COR-L47 (cell line): ENCODE measurements at regions not wholly inside any gene's neighbourhood (a gene's known extent, or its start where the extent isn't known, plus 50 kb on each side); places are given as distances from the start of the nearest gene placed in this dataset.
"Not testable (repeated sequence)": the region's sequence is repeated elsewhere in the genome, so short reads cannot be mapped to it uniquely, and the experiment has no call there.

Experiments
- DNase-seq: peaks from one replicate; lab custom pipeline; 2025; lab: John Stamatoyannopoulos, UW

DNA sequence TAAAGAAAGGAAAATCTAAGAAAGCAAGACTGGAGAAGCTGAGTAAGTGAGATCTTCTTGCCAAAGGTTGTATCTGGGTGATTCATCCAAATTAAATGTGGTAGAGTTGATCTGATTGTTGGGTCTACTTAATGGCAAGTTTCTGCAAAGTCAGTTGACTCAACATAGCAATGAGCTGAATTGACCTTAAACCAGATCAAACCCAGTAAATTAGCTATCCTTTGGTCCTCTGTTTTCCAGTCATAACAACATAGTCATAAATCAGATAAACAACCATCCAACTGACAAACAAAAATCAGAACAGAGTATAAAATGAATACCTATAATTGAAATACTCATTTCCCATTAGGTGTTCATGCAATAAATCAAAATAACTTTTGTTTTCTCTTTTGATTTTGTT, 142.6 kb upstream of the CFAP20DC start:
- DNase-seq = no peak

DNA sequence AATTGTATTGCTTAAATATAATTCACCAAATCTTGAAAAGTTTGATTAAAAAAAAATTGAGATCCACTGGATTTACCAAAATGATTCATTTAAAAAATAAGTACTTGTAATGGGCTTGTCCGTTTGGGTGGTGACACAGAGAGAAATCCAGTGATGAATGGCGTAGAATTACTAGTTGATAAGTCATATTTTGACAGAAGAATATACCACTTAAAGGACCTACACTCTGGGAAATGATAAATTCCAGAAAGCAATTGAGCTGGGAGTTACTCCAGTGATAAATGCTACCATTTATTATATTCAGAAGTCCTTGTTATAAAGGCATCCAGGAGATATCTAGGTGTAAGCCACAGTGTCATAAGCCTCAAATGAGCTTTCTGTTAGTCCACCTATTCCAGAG, 141.8 kb upstream of the CFAP20DC start:
- DNase-seq = no peak

DNA sequence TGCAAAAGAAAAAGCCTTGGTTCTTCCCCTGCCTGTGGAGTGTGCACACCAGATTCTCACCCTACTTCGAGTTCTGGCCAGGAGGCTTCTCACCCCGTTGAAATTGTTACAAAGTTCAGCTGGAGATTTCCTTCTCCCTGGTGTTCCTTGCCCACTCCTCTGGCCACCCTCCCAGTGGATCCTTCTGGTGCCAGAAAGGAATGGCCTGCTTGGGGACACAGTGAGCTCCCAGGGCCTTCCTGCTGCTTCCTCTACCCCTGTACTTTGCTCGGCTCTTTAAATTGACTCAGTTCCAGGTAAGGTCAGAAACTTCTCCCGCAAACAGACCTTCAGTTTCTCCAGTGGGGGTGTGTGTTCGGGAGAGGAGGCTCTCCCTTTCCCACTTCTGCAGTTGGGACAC, 140.1 kb upstream of the CFAP20DC start:
- no peak for DNase-seq

DNA sequence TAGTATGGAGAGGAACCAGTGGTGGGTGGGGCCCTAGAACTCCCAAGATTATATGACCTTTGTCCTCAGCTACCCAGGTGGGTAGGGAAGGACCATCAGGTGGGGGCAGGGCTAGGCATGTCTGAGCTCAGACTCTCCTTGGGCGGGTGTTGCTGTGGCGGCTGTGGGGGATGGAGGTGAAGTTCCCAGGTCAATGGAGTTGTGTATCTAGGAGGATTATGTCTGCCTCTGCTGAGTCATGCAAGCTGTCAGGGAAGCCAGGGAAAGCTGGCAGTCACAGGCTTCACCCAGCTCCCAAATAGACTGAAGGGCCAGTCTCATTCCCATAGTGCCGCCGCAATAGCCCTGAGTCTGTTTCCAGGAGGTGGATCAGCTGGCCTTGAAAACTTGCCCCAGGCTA, 139.7 kb upstream of the CFAP20DC start:
- DNase-seq = no peak

DNA sequence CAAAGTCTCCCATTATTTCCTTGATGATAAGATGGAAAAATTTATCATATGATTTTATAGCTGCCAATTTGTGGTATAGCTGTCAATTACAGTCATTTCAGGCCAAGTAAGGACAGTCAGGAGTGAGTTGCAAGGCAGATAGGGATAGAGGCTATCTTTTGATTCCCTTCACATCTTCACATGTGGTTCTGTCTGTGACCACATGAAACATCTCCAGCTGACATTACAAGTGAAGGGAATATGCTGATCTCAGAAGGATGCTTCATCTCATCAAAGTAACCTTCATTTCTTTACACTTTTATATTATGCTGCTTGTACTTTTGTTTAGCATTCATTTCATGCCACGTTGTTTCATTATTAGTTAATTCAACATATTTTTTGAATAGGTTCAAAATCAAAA, 136.9 kb upstream of the CFAP20DC start:
- no peak for DNase-seq

DNA sequence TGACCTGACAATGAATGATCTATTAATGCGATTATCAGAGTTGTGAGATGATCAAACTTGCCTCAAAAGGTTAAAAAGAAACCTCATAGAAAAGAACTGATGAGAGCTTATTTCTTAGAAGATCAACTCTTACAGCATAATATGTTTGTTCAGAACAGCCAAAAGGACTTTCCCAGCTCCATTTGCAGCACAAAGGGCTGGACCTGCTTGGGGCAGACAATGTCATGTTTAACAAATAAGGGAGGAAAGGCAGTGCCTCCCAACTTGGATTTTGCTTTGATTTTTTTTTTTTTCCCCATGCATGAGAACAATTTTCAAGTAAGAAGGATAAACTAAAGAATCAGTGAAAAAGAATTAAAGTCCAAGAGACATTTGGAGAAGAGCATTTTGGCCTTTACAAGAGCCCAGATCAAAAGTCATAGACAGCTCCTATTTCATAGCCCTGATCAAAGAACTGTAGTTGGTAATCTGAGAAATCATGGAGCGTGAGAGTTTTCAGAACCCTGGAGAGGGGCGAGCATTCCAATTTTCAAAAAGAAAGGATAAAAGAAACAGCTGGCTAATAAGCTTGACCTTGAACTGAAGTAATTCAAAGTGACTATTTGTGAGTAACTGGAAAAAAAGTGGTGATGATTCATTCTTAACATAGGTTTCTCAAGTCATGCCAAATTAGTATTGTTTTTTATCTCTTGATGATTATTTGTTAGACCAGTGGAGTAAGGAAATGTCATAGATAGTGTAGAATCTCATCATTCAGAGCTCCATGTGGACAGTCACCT, 136.0 kb upstream of the CFAP20DC start:
- no peak for DNase-seq

DNA sequence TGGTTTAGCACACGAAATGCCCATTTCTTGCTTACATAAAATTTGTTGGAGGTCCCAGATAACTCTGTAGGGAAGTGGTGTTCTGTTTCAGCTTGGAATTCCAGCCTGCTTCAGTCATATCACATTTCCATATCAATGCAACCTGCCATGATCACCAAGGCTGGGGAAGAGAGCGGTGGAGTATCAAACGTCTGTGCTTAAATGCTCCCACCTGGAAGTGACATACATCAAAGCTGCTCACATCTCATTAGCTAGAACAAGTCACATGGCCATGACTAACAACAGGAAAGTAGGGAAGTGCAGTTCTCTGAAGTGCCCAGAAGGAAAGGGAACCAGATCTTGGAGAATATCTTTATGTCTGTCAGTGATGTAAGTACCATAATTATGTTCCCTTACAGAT, 130.2 kb upstream of the CFAP20DC start:
- DNase-seq = no peak

DNA sequence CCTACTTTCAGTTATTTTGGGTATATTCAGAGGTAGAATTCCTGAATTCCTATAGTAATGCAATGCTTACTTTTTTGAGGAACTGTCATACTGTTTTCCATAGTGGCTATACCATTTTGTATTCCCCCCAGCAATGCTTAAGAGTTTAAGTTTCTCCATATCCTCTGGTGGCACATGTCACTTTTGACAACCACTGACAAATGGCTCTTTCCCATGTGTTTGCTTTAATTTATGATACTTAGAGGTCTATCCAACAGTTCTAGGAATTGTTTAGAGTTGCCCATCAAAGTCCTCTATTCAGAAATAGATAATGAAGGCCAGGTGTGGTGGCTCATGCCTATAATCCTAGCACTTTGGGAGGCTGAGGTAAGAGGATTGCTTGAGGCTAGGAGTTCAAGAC, 128.9 kb upstream of the CFAP20DC start:
- DNase-seq = no peak

DNA sequence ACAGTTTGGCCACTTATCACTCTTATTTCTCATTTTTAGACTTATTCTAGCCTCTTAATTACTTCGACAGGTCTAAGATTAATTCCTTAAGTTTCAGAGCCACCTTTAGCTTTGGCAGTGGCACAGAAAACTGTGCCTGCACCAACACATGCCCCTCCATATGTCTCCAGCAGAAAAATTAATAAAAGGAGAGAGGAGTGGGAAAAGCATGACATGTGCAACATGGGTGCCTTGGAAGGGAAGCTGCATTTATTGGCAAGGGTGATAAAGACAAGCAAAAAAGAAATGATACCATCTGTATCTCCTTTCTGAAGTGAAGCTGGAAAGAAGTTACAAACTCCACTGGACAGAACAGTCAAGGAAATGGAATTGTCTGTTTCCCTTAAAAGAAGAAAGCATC, 121.7 kb upstream of the CFAP20DC start:
- no peak for DNase-seq

DNA sequence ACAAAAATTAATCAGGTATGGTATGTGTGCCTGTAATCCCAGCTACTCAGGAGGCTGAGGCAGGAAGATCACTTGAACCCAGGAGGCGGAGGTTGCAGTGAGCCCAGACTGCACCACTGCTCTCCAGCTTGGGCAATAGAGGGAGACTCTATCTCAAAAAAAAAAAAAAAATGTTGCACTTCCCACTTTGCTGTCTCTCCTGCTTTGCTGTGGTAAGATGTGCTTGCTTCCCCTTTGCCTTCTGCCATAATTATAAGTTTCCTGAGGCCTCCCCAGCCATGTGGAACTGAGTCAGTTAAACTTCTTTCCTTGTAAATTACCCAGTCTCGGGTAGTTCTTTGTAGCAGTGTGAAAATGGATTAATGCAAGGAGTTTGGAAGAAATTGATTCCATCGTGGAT, 120.3 kb upstream of the CFAP20DC start:
- DNase-seq = not testable (repeated sequence)

DNA sequence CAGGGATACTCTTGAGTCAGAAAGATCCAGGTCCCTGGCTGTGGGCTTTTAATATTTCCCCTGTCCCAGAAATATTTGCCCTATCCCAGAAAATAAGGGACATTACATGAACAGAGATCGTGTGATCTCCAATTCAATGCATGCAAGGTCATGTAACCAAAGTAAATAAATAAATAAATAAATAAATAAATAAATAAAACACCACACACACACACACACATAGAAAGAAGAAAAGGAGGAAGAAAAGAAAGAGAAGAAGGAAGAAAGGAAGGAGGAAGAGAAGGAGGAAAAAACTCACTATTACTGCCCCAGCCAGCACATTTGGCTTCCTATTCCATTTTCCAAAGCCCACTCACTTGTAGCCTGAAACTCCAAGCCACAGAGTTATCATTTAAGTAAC, 117.9 kb upstream of the CFAP20DC start:
- DNase-seq = no peak

DNA sequence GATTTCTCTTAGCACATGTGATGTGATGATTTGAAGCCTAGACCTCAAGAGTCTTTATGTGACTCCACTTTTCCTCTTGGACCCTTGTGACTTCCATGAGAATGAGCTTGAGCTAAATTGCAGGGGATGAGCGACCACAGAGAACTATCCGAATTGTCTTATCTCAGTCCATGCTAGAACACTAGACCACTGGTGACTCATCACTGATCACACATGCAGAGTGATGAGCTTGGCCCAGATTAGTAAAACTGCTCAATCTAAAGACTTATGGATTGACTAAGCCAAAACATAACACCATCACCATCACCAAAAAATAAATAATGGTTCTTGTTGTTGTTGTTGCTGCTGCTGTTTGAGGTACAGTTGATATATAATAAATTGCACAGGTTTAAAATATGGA, 114.1 kb upstream of the CFAP20DC start:
- no peak for DNase-seq

DNA sequence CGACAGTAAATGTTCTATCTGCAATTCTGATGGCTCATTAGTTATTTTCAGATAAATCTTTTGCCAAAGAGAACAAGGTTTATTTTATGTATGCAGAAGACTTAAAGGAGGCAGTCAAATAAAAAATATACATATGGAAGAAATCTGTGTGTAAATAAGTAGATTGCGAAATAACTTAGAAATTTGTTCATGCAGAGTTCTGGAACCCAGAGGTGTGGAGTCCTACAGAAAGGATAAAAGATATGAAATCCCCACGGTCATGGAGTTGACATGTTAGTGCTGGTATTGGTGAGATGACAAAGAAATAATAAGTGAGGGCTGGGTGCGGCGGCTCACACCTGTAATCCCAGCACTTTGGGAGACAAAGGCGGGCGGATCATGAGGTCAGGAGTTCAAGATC, 111.2 kb upstream of the CFAP20DC start:
- DNase-seq = no peak

DNA sequence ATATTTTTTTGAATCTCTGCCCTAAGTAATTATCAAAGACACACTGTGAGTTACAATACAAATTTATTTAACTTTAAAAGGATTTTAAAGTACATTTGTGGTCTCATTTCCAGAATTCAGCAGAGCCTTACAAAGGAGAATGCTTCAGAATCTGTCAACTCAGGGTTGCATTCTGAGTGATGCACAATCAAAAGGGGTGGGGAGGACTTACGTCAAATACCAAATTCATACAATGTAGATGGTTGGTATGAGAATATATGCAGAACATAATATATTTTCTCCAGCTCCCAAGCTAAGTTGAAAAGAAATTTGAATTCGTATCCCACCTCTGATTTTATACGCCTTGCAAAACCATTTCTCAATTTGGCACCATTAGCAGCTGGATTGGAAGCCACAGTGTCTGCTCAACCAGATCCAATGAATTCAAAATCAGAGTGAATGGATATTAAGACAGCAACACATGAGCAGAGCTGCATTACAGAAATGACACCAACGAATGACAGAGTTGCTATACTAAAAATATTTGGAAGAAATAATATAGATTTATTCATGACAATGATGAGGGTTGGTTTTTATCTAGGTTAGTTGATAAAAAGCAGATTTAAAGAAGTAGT, 110.4 kb upstream of the CFAP20DC start:
- no peak for DNase-seq

DNA sequence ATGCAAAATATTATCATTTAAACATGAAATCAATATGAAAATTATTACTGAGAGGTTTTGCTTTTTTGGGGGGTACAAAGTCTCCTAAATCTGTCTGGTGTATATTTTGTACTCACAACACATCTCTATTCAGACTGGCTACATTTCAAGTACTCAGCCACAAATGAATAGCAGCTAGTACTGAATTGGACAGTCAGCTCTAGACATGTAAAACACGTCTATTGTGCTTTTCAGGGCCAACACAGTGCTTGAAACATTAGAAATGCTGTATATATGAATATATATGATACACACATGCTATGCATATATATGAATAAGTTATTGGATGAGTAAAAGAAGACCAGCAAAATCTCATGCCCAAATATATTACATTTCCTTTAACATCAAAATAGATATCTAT, 103.8 kb upstream of the CFAP20DC start:
- DNase-seq = no peak

DNA sequence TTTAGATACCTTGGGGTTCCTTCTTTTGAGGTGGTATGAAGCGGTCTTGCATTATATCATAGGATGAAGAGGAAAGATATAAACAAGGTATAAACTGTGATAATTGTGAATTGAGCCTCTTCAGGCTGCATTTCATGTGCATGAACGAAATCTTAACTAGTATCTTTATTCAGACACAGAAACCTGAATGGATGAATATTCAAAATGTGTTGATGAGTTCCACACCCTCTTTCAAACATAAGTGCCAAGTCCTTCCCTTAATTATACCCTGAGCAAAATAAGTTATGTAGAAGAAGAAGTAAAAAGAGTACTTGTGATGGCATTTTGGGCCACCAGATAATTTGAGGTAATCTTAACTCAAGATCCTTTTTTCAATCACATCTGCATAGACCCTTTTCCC, 103.1 kb upstream of the CFAP20DC start:
- no peak for DNase-seq

DNA sequence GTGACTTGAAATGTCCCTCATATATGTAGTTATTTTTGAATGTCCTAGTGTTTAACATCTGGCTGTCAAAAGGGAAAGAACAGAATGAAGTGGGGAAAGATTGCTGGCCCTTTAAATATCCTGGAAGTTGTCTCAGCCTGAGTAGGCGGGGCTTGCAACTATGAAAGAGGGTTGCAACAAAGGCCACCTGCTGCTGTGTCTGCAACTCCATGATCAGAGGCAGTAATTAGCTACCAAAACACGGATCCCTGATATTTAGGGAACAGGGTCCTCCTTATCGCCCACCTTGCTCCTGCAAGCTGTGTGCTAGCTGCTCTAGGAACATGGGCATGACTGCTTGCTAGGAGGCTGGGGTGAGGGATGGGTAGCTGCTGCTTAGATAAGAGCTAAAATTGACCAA, 100.2 kb upstream of the CFAP20DC start:
- no peak for DNase-seq

DNA sequence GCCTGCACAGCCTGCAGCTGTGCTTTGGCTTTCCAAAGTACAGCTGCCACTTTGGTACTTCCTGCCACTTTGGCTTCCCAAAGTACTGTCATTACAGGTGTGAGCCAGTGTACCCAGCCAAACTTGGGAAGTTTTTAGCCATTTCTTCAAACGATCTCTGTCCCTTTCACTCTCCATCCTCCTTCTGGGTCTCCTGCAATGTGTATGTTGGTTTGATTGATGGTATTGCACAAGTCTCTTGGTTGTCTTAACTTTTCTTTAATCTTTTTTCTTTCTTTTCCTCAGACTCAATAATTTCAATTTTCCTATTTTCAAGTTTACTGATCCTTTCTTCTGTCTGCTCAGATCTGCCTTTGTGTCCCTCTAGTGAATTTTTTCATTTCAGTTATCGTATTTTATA, 99.3 kb upstream of the CFAP20DC start:
- no peak for DNase-seq

DNA sequence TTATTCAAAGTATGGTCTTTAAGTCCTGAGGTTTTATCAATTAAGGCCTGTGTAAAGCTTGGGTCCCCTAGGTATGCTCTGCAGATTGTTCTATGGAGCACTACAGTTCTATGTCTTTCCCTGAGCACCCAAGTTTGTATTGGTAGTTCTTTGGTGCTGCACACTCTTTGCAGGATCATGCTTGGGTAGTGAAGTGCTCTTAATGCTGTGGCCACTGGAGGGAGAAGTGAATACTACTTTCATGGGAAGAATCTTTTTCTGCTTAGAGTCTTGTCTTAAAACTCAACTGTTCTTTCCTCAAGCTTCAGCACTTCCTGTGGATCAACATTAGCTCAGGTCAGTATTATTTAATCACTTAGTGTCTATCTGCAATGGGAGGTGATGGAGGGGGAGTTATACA, 93.6 kb upstream of the CFAP20DC start:
- no peak for DNase-seq

DNA sequence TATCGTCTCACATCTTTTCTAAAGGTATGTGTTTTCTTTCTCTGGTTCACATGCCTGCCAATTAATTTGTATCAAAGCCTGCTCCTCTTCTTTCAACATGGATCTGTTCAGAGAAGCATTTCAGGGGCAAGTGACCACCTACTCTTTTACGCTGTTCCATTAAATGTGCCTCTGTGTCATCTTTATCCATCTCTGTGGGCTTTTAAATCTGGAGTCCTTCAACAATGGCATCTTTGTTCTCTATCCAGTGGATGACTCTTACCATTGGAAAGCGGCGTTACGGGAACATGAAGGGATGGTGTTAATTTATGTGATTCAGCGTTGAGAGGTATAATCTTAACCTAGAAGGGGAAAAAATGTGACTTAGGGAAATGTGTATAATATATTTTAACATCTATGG, 92.7 kb upstream of the CFAP20DC start:
- no peak for DNase-seq

DNA sequence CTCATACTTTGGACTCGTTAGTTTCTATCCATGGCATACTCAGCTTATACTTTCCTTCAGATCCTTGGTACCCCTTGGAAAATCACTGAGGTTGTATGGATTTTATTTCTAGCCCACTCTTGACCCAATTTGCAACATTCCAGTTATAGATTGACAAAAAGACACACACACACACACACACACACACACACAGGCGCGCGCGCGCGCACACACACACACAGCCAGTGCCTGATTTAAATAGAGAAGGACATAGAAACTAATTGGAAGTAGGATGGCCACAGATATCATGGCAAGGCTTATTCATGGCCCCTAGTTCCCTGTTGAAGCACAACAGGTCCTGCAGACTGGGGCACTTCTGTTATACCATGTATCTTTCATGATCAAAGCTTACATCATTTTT, 89.1 kb upstream of the CFAP20DC start:
- DNase-seq = no peak

DNA sequence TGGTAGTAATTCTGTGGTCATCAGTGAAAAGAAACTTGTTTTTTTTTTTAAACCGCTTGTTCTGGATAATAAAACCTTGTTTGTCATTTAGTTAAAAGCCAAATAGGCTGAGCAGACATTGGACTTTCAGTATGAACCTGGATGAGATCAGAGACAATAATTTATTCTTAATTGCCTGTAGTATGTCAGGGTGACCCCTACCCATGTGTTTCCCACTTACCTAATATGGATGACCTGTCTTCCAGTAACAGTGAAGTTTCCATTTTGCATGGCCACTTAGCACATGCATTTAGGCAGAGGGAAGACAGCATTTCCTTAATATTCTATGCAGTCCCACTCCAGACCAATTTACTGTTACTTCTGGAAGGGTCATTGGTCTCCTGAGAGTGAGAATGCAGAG, 87.6 kb upstream of the CFAP20DC start:
- DNase-seq = no peak

DNA sequence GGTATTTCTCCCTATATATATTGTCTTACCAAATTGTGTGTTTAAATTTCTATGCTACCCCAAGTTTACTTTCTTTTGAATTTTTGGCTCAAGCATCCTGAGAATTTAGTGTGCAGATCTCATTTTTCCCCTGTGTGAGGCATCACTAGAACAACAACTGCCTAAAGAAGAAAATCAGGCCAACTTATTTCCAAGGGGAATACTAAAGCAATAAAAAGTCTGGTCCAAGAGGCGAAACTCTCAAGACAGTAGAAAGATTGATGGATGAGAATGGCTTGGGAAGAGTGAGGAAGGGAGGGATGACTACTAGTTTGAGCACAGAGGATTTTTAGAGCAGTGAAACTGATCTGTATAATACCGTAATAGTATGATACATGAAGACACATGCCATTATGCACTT, 86.3 kb upstream of the CFAP20DC start:
- DNase-seq = no peak

DNA sequence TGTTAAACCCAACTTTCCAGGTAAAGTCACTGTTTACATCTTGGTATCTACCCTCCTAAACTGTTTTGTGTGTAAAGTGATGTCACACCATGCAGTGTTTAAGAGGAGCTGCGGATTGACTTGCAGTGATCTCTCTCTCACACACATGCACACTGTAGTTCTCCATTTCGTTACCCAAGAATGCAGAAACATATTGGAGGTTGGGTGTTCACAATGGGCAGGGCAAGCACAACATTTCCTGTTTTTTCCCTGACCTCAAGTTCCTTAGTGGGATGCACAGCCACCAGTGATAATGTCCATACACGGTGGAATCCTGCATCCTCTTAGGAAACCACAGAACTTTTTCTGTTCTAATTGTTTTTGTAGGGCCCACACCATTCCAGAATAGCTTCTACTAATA, 85.3 kb upstream of the CFAP20DC start:
- no peak for DNase-seq
